Upper lobe of right lung (tissue), 1 donor: ENCODE measurements at regions not wholly inside any gene's neighbourhood (a gene's known extent, or its start where the extent isn't known, plus 50 kb on each side); places are given as distances from the start of the nearest gene placed in this dataset.

Experiments
- ATAC-seq: fragments of 200-7000 bp; cut with Tn5 transposase; one replicate; pipeline ENCODE4 v1.9.1; 2020; ENCODE audit warnings: mild to moderate bottlenecking, moderate library complexity
- DNase-seq: peaks from one replicate; pipeline ENCODE4 v3.0.0-alpha.2; 2020
- H3K27ac ChIP-seq: fragments of 200-600 bp; one replicate; pipeline ENCODE4 v1.8.0; 2022
- H3K27me3 ChIP-seq: fragments of 200-600 bp; one replicate; pipeline ENCODE4 v1.8.0; 2022; ENCODE audit warnings: mild to moderate bottlenecking
- H3K36me3 ChIP-seq: fragments of 200-600 bp; one replicate; pipeline ENCODE4 v1.8.0; 2022
- H3K4me1 ChIP-seq: fragments of 200-600 bp; one replicate; pipeline ENCODE4 v1.8.0; 2022
- H3K4me3 ChIP-seq: fragments of 200-600 bp; one replicate; pipeline ENCODE4 v1.8.0; 2022; ENCODE audit warnings: mild to moderate bottlenecking
- H3K9me3 ChIP-seq: fragments of 200-600 bp; one replicate; pipeline ENCODE4 v1.8.0; 2022
- intact Hi-C: fragments of 100-400 bp; cut with DNase I; formaldehyde crosslinking; loops from one replicate; pipeline ENCODE4 v1.11.0; 2022
- TF ChIP-seq, protein P1 (sequence below): fragments of 200-600 bp; IDR thresholded peaks from one replicate; pipeline ENCODE4 v1.8.0; 2022; ENCODE audit warnings: antibody characterized with exemption
- donor health status: DM: no; HTN: yes; CAD: no; lungs with severe emphysema.

GRCh38 chr18:77329651-77330050 lies 80.0 kb downstream of the GALR1 start:
- ATAC-seq (no peak), DNase-seq (no peak)
- H3K27ac ChIP-seq, result no peak overlapping the region
- H3K27me3 ChIP-seq, result no peaks in the 10 kb centered on the region
- H3K4me1 ChIP-seq, result no peaks in the 10 kb centered on the region
- TF ChIP-seq, protein P1, sequence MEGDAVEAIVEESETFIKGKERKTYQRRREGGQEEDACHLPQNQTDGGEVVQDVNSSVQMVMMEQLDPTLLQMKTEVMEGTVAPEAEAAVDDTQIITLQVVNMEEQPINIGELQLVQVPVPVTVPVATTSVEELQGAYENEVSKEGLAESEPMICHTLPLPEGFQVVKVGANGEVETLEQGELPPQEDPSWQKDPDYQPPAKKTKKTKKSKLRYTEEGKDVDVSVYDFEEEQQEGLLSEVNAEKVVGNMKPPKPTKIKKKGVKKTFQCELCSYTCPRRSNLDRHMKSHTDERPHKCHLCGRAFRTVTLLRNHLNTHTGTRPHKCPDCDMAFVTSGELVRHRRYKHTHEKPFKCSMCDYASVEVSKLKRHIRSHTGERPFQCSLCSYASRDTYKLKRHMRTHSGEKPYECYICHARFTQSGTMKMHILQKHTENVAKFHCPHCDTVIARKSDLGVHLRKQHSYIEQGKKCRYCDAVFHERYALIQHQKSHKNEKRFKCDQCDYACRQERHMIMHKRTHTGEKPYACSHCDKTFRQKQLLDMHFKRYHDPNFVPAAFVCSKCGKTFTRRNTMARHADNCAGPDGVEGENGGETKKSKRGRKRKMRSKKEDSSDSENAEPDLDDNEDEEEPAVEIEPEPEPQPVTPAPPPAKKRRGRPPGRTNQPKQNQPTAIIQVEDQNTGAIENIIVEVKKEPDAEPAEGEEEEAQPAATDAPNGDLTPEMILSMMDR, result no peak
- intact Hi-C loops, result no loop called here
- H3K4me3 ChIP-seq, result no peak overlapping the region
- H3K9me3 ChIP-seq, result no peaks in the 10 kb centered on the region
- no peaks in the 10 kb centered on the region for H3K36me3 ChIP-seq

DNA sequence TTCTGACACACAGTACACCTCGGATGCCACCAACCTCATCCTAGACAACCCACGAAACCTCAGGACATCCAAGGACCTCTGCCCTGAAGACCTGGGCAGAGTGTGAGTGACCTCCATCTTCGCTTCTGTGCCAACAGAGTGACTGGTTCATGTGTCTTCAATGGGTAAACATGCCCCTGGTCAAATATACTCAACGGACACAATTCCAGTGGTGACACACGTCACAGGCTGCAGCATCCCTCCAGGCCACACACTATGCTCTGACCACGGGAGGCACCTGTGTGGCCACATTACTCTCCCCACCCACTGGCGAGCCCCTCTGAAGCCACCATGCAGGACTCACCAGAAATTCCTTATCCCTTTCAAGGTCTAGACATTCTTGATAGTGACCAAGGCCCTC lies 85.2 kb downstream of the GALR1 start:
- DNase-seq, result no peak
- peaks cover 1% of the 10 kb centered on the region for H3K27me3 ChIP-seq

DNA sequence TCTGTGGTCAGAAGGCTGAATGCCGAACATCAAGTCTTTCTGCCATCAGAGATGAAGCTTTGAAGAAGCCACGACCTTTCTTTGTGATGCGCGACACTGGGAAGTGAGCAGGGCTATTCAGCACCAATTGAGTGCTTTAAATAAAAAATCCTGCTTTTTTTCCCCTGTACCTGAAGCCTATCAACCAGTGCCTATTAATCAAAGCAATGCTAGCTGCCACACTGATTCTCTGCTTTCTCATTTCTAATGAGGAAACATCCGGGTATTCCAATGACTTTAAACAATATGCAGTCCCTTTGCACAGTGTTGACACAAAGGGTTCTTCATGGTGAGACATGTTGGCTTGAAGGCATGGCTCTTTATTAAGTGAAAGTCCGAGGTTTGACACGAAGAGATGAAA lies 88.0 kb downstream of the GALR1 start:
- Histone ChIP-seq H3K4me1 (no peaks in the 10 kb centered on the region), H3K4me3 (no peak overlapping the region), H3K9me3 (no peaks in the 10 kb centered on the region), H3K27ac (no peak overlapping the region), H3K36me3 (no peaks in the 10 kb centered on the region), H3K27me3 (peaks cover 5% of the 10 kb centered on the region)
- intact Hi-C loops, result no loop called here
- ATAC-seq (no peak), DNase-seq (no peak)
- TF ChIP-seq, protein P1, result no peak

More for the DNA sequence above, 85.2 kb downstream of the GALR1 start:
- TF ChIP-seq, protein P1, result no peak
- Histone ChIP-seq H3K4me3 (no peak overlapping the region), H3K36me3 (no peaks in the 10 kb centered on the region), H3K27ac (no peak overlapping the region), H3K9me3 (no peaks in the 10 kb centered on the region), H3K4me1 (no peaks in the 10 kb centered on the region)
- ATAC-seq, result no peak
- intact Hi-C loops, result no loop called here

DNA sequence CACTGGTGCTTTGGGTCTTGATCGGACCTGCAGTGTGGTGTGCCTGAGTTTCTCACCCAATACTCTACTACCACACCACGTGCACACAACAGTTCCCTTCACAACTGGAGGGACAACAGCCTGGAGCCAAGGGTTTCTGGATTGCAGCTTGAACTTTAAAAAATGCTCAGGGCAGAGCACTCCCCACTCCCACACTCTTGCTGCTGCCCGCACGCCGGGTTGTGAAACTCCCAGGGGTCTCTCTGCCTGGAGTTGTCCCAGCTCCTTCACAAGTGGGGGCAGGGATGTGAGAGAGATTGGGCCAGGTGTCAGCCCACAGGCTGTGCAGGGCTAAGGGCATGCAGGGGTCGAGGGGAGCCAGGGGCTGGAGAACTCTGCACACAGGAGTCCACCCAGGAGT lies 89.4 kb downstream of the GALR1 start:
- Histone ChIP-seq H3K27ac (no peak overlapping the region), H3K4me3 (no peak overlapping the region)
- ATAC-seq, result no peak

DNA sequence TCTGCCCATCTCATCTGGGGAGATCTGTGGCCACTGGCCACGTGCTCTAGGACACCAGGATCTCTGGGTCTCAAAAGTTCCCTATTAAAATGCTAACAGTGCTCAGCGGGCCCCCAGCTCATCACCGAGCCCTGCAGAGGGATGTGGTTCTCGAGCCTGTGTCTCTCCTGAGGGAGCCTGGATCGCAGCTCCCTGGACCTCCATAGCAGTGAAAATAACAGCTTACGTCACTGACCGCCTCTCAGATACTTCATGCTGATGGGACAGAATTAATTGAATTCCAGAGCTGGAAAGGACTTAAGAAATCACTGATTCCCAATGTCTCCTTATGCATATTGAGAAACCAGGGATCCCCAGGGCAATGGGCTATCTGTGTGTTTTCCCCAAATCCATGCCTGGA lies 90.0 kb downstream of the GALR1 start:
- intact Hi-C loops, result no loop called here
- Histone ChIP-seq H3K36me3 (no peaks in the 10 kb centered on the region), H3K27ac (no peak overlapping the region), H3K9me3 (no peaks in the 10 kb centered on the region), H3K4me3 (no peak overlapping the region), H3K27me3 (peaks cover 5% of the 10 kb centered on the region), H3K4me1 (no peaks in the 10 kb centered on the region)
- TF ChIP-seq, protein P1, result no peak
- no peak for DNase-seq
- no peak for ATAC-seq

More for the DNA sequence above, 89.4 kb downstream of the GALR1 start:
- intact Hi-C loops, result no loop called here
- TF ChIP-seq, protein P1, result no peak
- no peak for DNase-seq
- H3K27me3 ChIP-seq, result peaks cover 5% of the 10 kb centered on the region
- H3K4me1 ChIP-seq, result no peaks in the 10 kb centered on the region
- no peaks in the 10 kb centered on the region for H3K9me3 ChIP-seq
- no peaks in the 10 kb centered on the region for H3K36me3 ChIP-seq

DNA sequence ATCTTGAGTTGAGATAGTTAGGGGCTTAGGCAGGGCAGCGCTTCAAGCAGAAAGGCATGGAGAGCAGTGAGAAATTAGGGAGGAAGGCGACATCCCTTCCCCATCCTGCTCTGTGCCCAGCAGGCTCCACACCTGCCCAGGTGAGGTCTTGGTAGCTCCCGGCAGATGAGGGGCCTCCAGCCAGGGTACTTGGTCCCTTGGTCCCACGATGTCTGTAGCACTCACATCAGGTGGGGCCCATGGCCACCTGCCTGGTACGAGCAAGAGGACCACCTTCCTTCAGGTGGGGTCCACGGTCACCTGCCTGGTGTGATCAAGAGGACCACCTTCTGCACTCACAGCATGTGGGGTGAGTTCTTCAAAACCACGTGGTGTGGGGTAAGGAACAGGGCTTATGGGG lies 91.2 kb downstream of the GALR1 start:
- Histone ChIP-seq H3K4me3 (no peak overlapping the region), H3K27me3 (peaks cover 5% of the 10 kb centered on the region), H3K4me1 (no peaks in the 10 kb centered on the region), H3K9me3 (no peaks in the 10 kb centered on the region), H3K27ac (no peak overlapping the region), H3K36me3 (no peaks in the 10 kb centered on the region)
- no peak for ATAC-seq
- DNase-seq, result no peak
- intact Hi-C loops, result no loop called here
- TF ChIP-seq, protein P1, result no peak
